HG02798 (cell line): ENCODE measurements at regions not wholly inside any gene's neighbourhood (a gene's known extent, or its start where the extent isn't known, plus 50 kb on each side); places are given as distances from the start of the nearest gene placed in this dataset.
A peak's percentile ranks its signal among the peaks of the same experiment; 100 is the strongest.
"Not testable (repeated sequence)": the region's sequence is repeated elsewhere in the genome, so short reads cannot be mapped to it uniquely, and the experiment has no call there.

ENCODE experiments used
- ATAC-seq: cut with Tn5 transposase; IDR thresholded peaks from one replicate; pipeline ENCODE4 v1.9.1; 2021; ENCODE audit warnings: mild to moderate bottlenecking; ENCODE audit not compliant: unreplicated experiment, poor library complexity

- ATAC-seq = no peak
These were observed 996.8 kb upstream of the CITED2 start for GRCh38 chr6:140370976-140371870.

GRCh38 chr6:140370441-140370840, 996.0 kb upstream of the CITED2 start:
- ATAC-seq = no peak

- ATAC-seq = no peak
These were observed 992.5 kb upstream of the CITED2 start for GRCh38 chr6:140366991-140367390.

GRCh38 chr6:140364916-140365315, 990.5 kb upstream of the CITED2 start:
- ATAC-seq = no peak

GRCh38 chr6:140360651-140361050, 986.2 kb upstream of the CITED2 start:
- ATAC-seq = no peak

- no peak for ATAC-seq
These were observed 981.0 kb upstream of the CITED2 start for GRCh38 chr6:140355476-140355875.

- ATAC-seq = no peak
These were observed 979.8 kb upstream of the CITED2 start for GRCh38 chr6:140354296-140354695.

- no peak for ATAC-seq
These were observed 979.1 kb upstream of the CITED2 start for GRCh38 chr6:140353536-140353935.

GRCh38 chr6:140346428-140346827, 972.0 kb upstream of the CITED2 start:
- ATAC-seq = no peak

- ATAC-seq = no peak
These were observed 971.5 kb upstream of the CITED2 start for GRCh38 chr6:140345935-140346334.

- ATAC-seq = no peak
These were observed 969.9 kb upstream of the CITED2 start for GRCh38 chr6:140344142-140344913.

- no peak for ATAC-seq
These were observed 968.7 kb upstream of the CITED2 start for GRCh38 chr6:140343128-140343527.

- ATAC-seq = no peak
These were observed 966.8 kb upstream of the CITED2 start for GRCh38 chr6:140341272-140341671.

GRCh38 chr6:140340795-140341194, 966.3 kb upstream of the CITED2 start:
- no peak for ATAC-seq

GRCh38 chr6:140339084-140339483, 964.6 kb upstream of the CITED2 start:
- ATAC-seq = not testable (repeated sequence)

GRCh38 chr6:140321891-140322290, 947.4 kb upstream of the CITED2 start:
- ATAC-seq = no peak

GRCh38 chr6:140320081-140321080, 945.9 kb upstream of the CITED2 start:
- no peak for ATAC-seq

- ATAC-seq = peak; percentile 83
These were observed 944.8 kb upstream of the CITED2 start for GRCh38 chr6:140319209-140319608.

GRCh38 chr6:140318408-140318807, 944.0 kb upstream of the CITED2 start:
- ATAC-seq = no peak

- no peak for ATAC-seq
These were observed 943.5 kb upstream of the CITED2 start for GRCh38 chr6:140317950-140318349.
